Pancreas (tissue), 10 donors: ENCODE measurements at regions not wholly inside any gene's neighbourhood (a gene's known extent, or its start where the extent isn't known, plus 50 kb on each side); places are given as distances from the start of the nearest gene placed in this dataset.

ENCODE experiments used
- ATAC-seq, 4 donors: fragments of 200-7000 bp; cut with Tn5 transposase; one replicate each; pipeline versions ENCODE4 v1.8.0 to v1.9.1; 2020; ENCODE audit warnings: mild to moderate bottlenecking in 4 of 4, moderate library complexity in 4 of 4
- DNase-seq, 6 donors: peaks; one replicate each; pipeline ENCODE4 v3.0.0-alpha.2; 2020
- FAIRE-seq: peaks from 2 replicates; lab custom pipeline; 2012; peaks lifted over from hg19 to GRCh38; lab: Jason Lieb, UNC
- H3K27ac ChIP-seq, 4 donors: fragments of 200-600 bp; sonication (generic); 1 replicate in 3 of 4; 2 replicates in 1 of 4; pipeline versions ENCODE4 v1.5.0 to v1.8.0; 2020
- H3K27me3 ChIP-seq, 4 donors: fragments of 200-600 bp; one replicate each; pipeline ENCODE4 v1.8.0; 2021
- H3K36me3 ChIP-seq, 3 donors: fragments of 200-600 bp; sonication (generic) in 1 of 3; one replicate each; pipeline versions ENCODE4 v1.5.0 to v1.8.0; 2020 to 2021
- H3K4me1 ChIP-seq, 3 donors: fragments of 200-600 bp; one replicate each; pipeline ENCODE4 v1.8.0; 2021
- H3K4me3 ChIP-seq, 4 donors: fragments of 200-600 bp; sonication (generic) in 2 of 4; one replicate each; pipeline versions ENCODE4 v1.5.0 to v1.8.0; 2020 to 2021
- H3K9me3 ChIP-seq, 4 donors: fragments of 200-600 bp; one replicate each; pipeline ENCODE4 v1.8.0; 2021
- CTCF ChIP-seq, 4 donors: fragments of 200-600 bp; sonication (generic) in 3 of 4; IDR thresholded peaks; one replicate each; pipeline versions ENCODE4 v1.5.0 to v1.8.0; 2021; ENCODE audit warnings: antibody characterized with exemption in 4 of 4
- WGBS, 2 donors: extraction: QIAGEN DNeasy Blood & Tissue Kit; methylation state at CpG; one replicate each; pipeline ENCODE4 v1.1.7; 2013; 5-methylcytosine and 5-hydroxymethylcytosine counted together
- intact Hi-C, 3 donors: fragments of 100-400 bp; cut with DNase I; formaldehyde crosslinking; loops; one replicate each; pipeline versions ENCODE4 v1.11.1 to v1.14.2; 2022
- donor health status: healthy with polysubstance abuse.
- donor health status: DM: no; HTN: no; CAD: no; lungs with moderate emphysema.
- donor health status: DM: no; HTN: no; CAD: no.
- donor health status: control.
- donor health status: control.
- donor health status: Bipolar disorder and iron deficiency.
- donor health status: DM: yes; HTN: yes; CAD: no.
- donor health status: DM: no; HTN: no; CAD: no.
- donor health status: DM: no; HTN: no; CAD: no.
- donor health status: DM: yes; HTN: yes; CAD: no.

- ATAC-seq (no peak), FAIRE-seq (no peak), DNase-seq (no peak)
- Histone ChIP-seq H3K4me3 (no peak overlapping the region), H3K27me3 (no peaks in the 10 kb centered on the region), H3K4me1 (no peaks in the 10 kb centered on the region), H3K36me3 (no peaks in the 10 kb centered on the region), H3K9me3 (no peaks in the 10 kb centered on the region), H3K27ac (no peak overlapping the region)
- intact Hi-C loops = no loop called here
- WGBS, 2 donors = 73 to 86% methylated on average over 4 of the region's 4 CpGs
- no peak for TF ChIP-seq CTCF (IDR thresholded peaks at IDR 0.05)
These were observed 444.8 kb upstream of the MKI67 start for GRCh38 chr10:128571071-128571470.

DNA sequence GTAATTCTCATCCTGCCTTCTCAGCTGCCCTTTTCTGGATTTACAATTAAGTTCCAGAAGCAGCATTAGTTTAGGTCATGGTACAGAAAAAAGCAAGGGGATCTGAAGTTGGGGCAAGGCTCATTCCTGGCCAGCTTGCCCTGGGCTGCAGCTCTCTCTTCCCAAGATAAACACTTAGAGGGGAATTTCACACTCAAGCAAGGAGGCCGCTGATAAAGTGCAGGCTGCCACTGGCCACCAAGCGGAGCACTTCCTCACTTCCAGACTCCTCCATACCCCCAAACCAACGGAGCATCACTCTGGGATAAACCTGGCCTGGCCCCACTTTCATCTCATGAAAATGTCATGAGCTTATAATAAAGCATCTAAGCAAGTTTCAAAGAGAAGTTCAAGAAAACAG, 445.5 kb upstream of the MKI67 start:
- Histone ChIP-seq H3K9me3 (no peaks in the 10 kb centered on the region), H3K4me3 (no peak overlapping the region), H3K36me3 (no peaks in the 10 kb centered on the region), H3K4me1 (no peaks in the 10 kb centered on the region), H3K27ac (no peak overlapping the region), H3K27me3 (no peaks in the 10 kb centered on the region)
- FAIRE-seq (no peak), ATAC-seq (no peak), DNase-seq (no peak)
- intact Hi-C loops = no loop called here
- WGBS, 2 donors = 48 to 64% methylated on average over 3 of the region's 3 CpGs
- no peak for TF ChIP-seq CTCF (IDR thresholded peaks at IDR 0.05)

- no peak overlapping the region for H3K4me3 ChIP-seq
- no peaks in the 10 kb centered on the region for H3K4me1 ChIP-seq
- intact Hi-C loops = no loop called here
- H3K36me3 ChIP-seq = no peaks in the 10 kb centered on the region
- peaks cover 0 to 3% (median 0%) of the 10 kb centered on the region in 4 donors for H3K27me3 ChIP-seq
- DNase-seq (no peak), FAIRE-seq (no peak), ATAC-seq (no peak)
- H3K27ac ChIP-seq = no peak overlapping the region
- no peaks in the 10 kb centered on the region for H3K9me3 ChIP-seq
- TF ChIP-seq CTCF (IDR thresholded peaks at IDR 0.05) = no peak
- 51 to 75% methylated on average over 7 of the region's 7 CpGs for WGBS, 2 donors
These were observed 446.5 kb upstream of the MKI67 start for GRCh38 chr10:128572696-128573095.

- Histone ChIP-seq H3K27me3 (peaks cover 0 to 3% (median 0%) of the 10 kb centered on the region in 4 donors), H3K36me3 (no peaks in the 10 kb centered on the region), H3K9me3 (no peaks in the 10 kb centered on the region), H3K4me1 (no peaks in the 10 kb centered on the region), H3K27ac (no peak overlapping the region), H3K4me3 (no peak overlapping the region)
- no peak for FAIRE-seq
- no peak for ATAC-seq
- intact Hi-C loops = no loop called here
- WGBS, 2 donors = 59 to 66% methylated on average over 15 of the region's 15 CpGs
- DNase-seq = no peak
- no peak for TF ChIP-seq CTCF (IDR thresholded peaks at IDR 0.05)
These were observed 447.1 kb upstream of the MKI67 start for GRCh38 chr10:128573281-128573845.

GRCh38 chr10:128573986-128574385, 447.8 kb upstream of the MKI67 start:
- H3K36me3 ChIP-seq = no peaks in the 10 kb centered on the region
- TF ChIP-seq CTCF (IDR thresholded peaks at IDR 0.05) = no peak
- no peak for DNase-seq
- ATAC-seq = no peak
- no peak overlapping the region for H3K27ac ChIP-seq
- H3K4me3 ChIP-seq = no peak overlapping the region
- H3K4me1 ChIP-seq = no peaks in the 10 kb centered on the region
- peaks cover 0 to 3% (median 0%) of the 10 kb centered on the region in 4 donors for H3K27me3 ChIP-seq
- 68 to 75% methylated on average over 9 of the region's 9 CpGs for WGBS, 2 donors
- intact Hi-C loops = no loop called here
- FAIRE-seq = no peak
- no peaks in the 10 kb centered on the region for H3K9me3 ChIP-seq
